H1 (cell line): ENCODE measurements at regions not wholly inside any gene's neighbourhood (a gene's known extent, or its start where the extent isn't known, plus 50 kb on each side); places are given as distances from the start of the nearest gene placed in this dataset.

ENCODE experiments used
- CTCF ChIA-PET: fragments of 300-600 bp; sonication (Branson Sonifier 250); formaldehyde crosslinking; loops from one replicate; lab custom pipeline; 2021; ENCODE audit not compliant: partially characterized antibody; lab: Charles Lee
- POLR2A ChIA-PET: fragments of 300-600 bp; sonication (Branson Sonifier 250); formaldehyde crosslinking; loops from one replicate; lab custom pipeline; 2021; ENCODE audit warnings: inconsistent platforms; ENCODE audit not compliant: partially characterized antibody; lab: Charles Lee
- DNase-seq, 2 experiments: peaks; one replicate each; pipeline versions ENCODE4 v3.0.0 to v3.0.0-alpha.2; 2010 to 2022; ENCODE audit warnings: low spot score in 2 of 2, low read depth in 1 of 2, mixed read lengths in 1 of 2
- FAIRE-seq: peaks from 2 replicates; lab custom pipeline; 2011; peaks lifted over from hg19 to GRCh38; lab: Jason Lieb, UNC
- H2AFZ ChIP-seq: 2 replicates; pipeline ENCODE4 v1.8.1; 2012; ENCODE audit warnings: low read length, inconsistent platforms
- H2AK5ac ChIP-seq: 2 replicates; pipeline ENCODE4 v1.6.1; 2013; ENCODE audit warnings: low read depth, low read length
- H2BK120ac ChIP-seq: replicated peaks from 2 replicates; pipeline ENCODE3; 2013; ENCODE audit warnings: low read depth, low read length, inconsistent platforms
- H2BK12ac ChIP-seq: 2 replicates; pipeline ENCODE4 v1.6.1; 2013; ENCODE audit warnings: low read depth, low read length
- H2BK15ac ChIP-seq: 2 replicates; pipeline ENCODE4 v1.6.1; 2013; ENCODE audit warnings: low read length
- H2BK20ac ChIP-seq: 2 replicates; pipeline ENCODE4 v1.6.1; 2013; ENCODE audit warnings: low read length
- H2BK5ac ChIP-seq: 2 replicates; pipeline ENCODE4 v1.6.1; 2013; ENCODE audit warnings: low read depth, low read length
- H3K14ac ChIP-seq: 2 replicates; pipeline ENCODE4 v1.6.1; 2013; ENCODE audit warnings: inconsistent platforms; ENCODE audit not compliant: insufficient read length
- H3K18ac ChIP-seq: 2 replicates; pipeline ENCODE4 v1.6.1; 2013; ENCODE audit warnings: low read length; ENCODE audit errors: extremely low read depth
- H3K23ac ChIP-seq: 2 replicates; pipeline ENCODE4 v1.6.1; 2013; ENCODE audit warnings: inconsistent platforms; ENCODE audit not compliant: insufficient read length
- H3K23me2 ChIP-seq: 2 replicates; pipeline ENCODE4 v1.6.1; 2013; ENCODE audit warnings: low read depth, low read length
- H3K27ac ChIP-seq: 2 replicates; pipeline ENCODE4 v1.6.1; 2011; ENCODE audit warnings: low read depth, low read length, inconsistent platforms
- H3K27me3 ChIP-seq, 4 experiments: replicated peaks in 1 of 4; 1 replicate in 1 of 4; 2 replicates in 3 of 4; pipeline versions ENCODE4 v1.6.1 to v1.8.1; 2011 to 2013; ENCODE audit warnings: low read length in 3 of 4, mild to moderate bottlenecking in 3 of 4, inconsistent platforms in 2 of 4, mixed read lengths in 2 of 4, moderate library complexity in 1 of 4; ENCODE audit not compliant: control insufficient read depth in 3 of 4, insufficient read depth in 3 of 4; ENCODE audit errors: extremely low read depth in 1 of 4
- H3K36me3 ChIP-seq, 4 experiments: 2 replicates each; pipeline versions ENCODE4 v1.6.1 to v1.8.1; 2011 to 2013; ENCODE audit warnings: mild to moderate bottlenecking in 4 of 4, low read length in 3 of 4, moderate library complexity in 2 of 4, control low read depth in 1 of 4, inconsistent platforms in 1 of 4; ENCODE audit not compliant: insufficient read depth in 4 of 4, control insufficient read depth in 2 of 4
- H3K4ac ChIP-seq: replicated peaks from 2 replicates; pipeline ENCODE3; 2013; ENCODE audit warnings: low read length, low read depth, mixed read lengths, inconsistent platforms; ENCODE audit not compliant: insufficient read length
- H3K4me1 ChIP-seq, 4 experiments: replicated peaks in 1 of 4; 1 replicate in 1 of 4; 2 replicates in 3 of 4; pipeline versions ENCODE4 v1.6.1 to v1.8.1; 2011 to 2013; ENCODE audit warnings: low read length in 3 of 4, inconsistent platforms in 2 of 4, mixed read lengths in 1 of 4; ENCODE audit not compliant: insufficient read depth in 4 of 4, control insufficient read depth in 3 of 4
- H3K4me2 ChIP-seq, 2 experiments: 2 replicates each; pipeline versions ENCODE4 v1.6.1 to v1.8.1; 2011 to 2013; ENCODE audit warnings: low read depth in 2 of 2, low read length in 2 of 2, control low read depth in 1 of 2, inconsistent platforms in 1 of 2, mild to moderate bottlenecking in 1 of 2; ENCODE audit not compliant: insufficient read depth in 1 of 2
- H3K4me3 ChIP-seq, 4 experiments: fragments of 200-600, 300-600 bp in 1 of 4; sonication (generic), shearing (Covaris generic), sonication (Bioruptor Twin) in 1 of 4; 2 replicates each; pipeline versions ENCODE4 v1.5.1 to v1.8.1; 2011 to 2016; ENCODE audit warnings: low read length in 4 of 4, low read depth in 3 of 4, control low read depth in 2 of 4, inconsistent platforms in 2 of 4, mild to moderate bottlenecking in 2 of 4, mixed read lengths in 1 of 4, moderate library complexity in 1 of 4; ENCODE audit not compliant: insufficient read depth in 2 of 4; ENCODE audit errors: extremely low read depth in 1 of 4
- H3K56ac ChIP-seq: replicated peaks from 2 replicates; pipeline ENCODE3; 2013; ENCODE audit warnings: low read depth, mild to moderate bottlenecking, mixed read lengths, low read length, inconsistent platforms; ENCODE audit not compliant: insufficient read length
- H3K79me1 ChIP-seq: 2 replicates; pipeline ENCODE4 v1.6.1; 2013; ENCODE audit warnings: low read depth, low read length, control low read depth
- H3K79me2 ChIP-seq, 2 experiments: 2 replicates each; pipeline versions ENCODE4 v1.6.1 to v1.8.1; 2012 to 2013; ENCODE audit warnings: low read length in 2 of 2, mild to moderate bottlenecking in 2 of 2, inconsistent platforms in 1 of 2; ENCODE audit not compliant: insufficient read depth in 2 of 2, control insufficient read depth in 1 of 2
- H3K9ac ChIP-seq, 4 experiments: replicated peaks in 1 of 4; 1 replicate in 1 of 4; 2 replicates in 3 of 4; pipeline versions ENCODE4 v1.6.1 to v1.8.1; 2011 to 2013; ENCODE audit warnings: low read depth in 3 of 4, low read length in 3 of 4, control low read depth in 2 of 4, mild to moderate bottlenecking in 2 of 4, moderate library complexity in 2 of 4, inconsistent platforms in 1 of 4; ENCODE audit errors: extremely low read depth in 1 of 4
- H3K9me3 ChIP-seq, 2 experiments: 2 replicates each; pipeline versions ENCODE4 v1.6.1 to v1.8.1; 2012 to 2013; ENCODE audit warnings: mild to moderate bottlenecking in 2 of 2, moderate library complexity in 2 of 2, control low read depth in 1 of 2, inconsistent platforms in 1 of 2, low read depth in 1 of 2, low read length in 1 of 2, mixed read lengths in 1 of 2; ENCODE audit not compliant: insufficient read depth in 2 of 2
- H4K20me1 ChIP-seq, 2 experiments: replicated peaks in 1 of 2; 2 replicates each; pipeline versions ENCODE3 to v1.8.1; 2011 to 2013; ENCODE audit warnings: inconsistent platforms in 2 of 2, low read length in 2 of 2, mild to moderate bottlenecking in 1 of 2; ENCODE audit not compliant: insufficient read depth in 2 of 2, control insufficient read depth in 1 of 2
- H4K5ac ChIP-seq: 2 replicates; pipeline ENCODE4 v1.6.1; 2013; ENCODE audit warnings: low read length, low read depth, mixed read lengths, inconsistent platforms; ENCODE audit not compliant: insufficient read length
- H4K8ac ChIP-seq: 2 replicates; pipeline ENCODE4 v1.8.0; 2013; ENCODE audit warnings: mild to moderate bottlenecking, moderate library complexity, low read length, inconsistent platforms; ENCODE audit not compliant: insufficient read depth; ENCODE audit errors: extremely low read depth
- H4K91ac ChIP-seq: replicated peaks from 2 replicates; pipeline ENCODE3; 2013; ENCODE audit warnings: low read length, mixed read lengths, inconsistent platforms; ENCODE audit not compliant: insufficient read length
- CHD7 ChIP-seq: fragments of 300-600 bp; sonication (generic); IDR thresholded peaks from 2 replicates; pipeline ENCODE4 v1.7.1; 2012; ENCODE audit warnings: low read length, moderate library complexity, mild to moderate bottlenecking, inconsistent platforms; ENCODE audit not compliant: insufficient replicate concordance
- WGBS, 2 experiments: shearing (Covaris generic) in 1 of 2; methylation state at CpG; one replicate each; pipeline versions ENCODE4 v1.1.6 to v1.1.7; 2013 to 2015; ENCODE audit warnings: low lambda C conversion rate in 2 of 2, mixed read lengths in 2 of 2, inconsistent platforms in 1 of 2, low coverage in 1 of 2, missing lambda C conversion rate in 1 of 2; ENCODE audit not compliant: insufficient replicate concordance in 2 of 2, insufficient coverage in 1 of 2, insufficient read length in 1 of 2; ENCODE audit errors: extremely low coverage in 1 of 2, missing lambda C conversion rate in 1 of 2; 5-methylcytosine and 5-hydroxymethylcytosine counted together

GRCh38 chr6:163712981-163713380 is 298.5 kb downstream of the QKI start:
- no peak overlapping the region for H4K8ac ChIP-seq
- no peaks in the 10 kb centered on the region for H3K23me2 ChIP-seq
- no peak overlapping the region for H2BK20ac ChIP-seq
- H3K79me2 ChIP-seq: no peaks in the 10 kb centered on the region
- H3K56ac ChIP-seq: no peak overlapping the region
- no peak overlapping the region for H4K91ac ChIP-seq
- no peak overlapping the region for H3K4ac ChIP-seq
- no peaks in the 10 kb centered on the region for H3K4me1 ChIP-seq
- no peak overlapping the region for H2AFZ ChIP-seq
- H3K18ac ChIP-seq: no peak overlapping the region
- H3K4me2 ChIP-seq: no peak overlapping the region
- no peak overlapping the region for H2BK15ac ChIP-seq
- no peaks in the 10 kb centered on the region for H3K79me1 ChIP-seq
- H2BK5ac ChIP-seq: no peak overlapping the region
- FAIRE-seq: no peak
- no peak overlapping the region for H2BK12ac ChIP-seq
- POLR2A ChIA-PET: no interaction called here
- no peak overlapping the region for H3K23ac ChIP-seq
- no peak overlapping the region for H4K5ac ChIP-seq
- H4K20me1 ChIP-seq: no peaks in the 10 kb centered on the region
- 100% methylated on average over 5 of the region's 8 CpGs; no CpG with 5 or more reads in 1 of the 2 experiments for WGBS, 2 experiments
- no peaks in the 10 kb centered on the region for H3K27me3 ChIP-seq
- no peaks in the 10 kb centered on the region for H3K9me3 ChIP-seq
- H2BK120ac ChIP-seq: no peak overlapping the region
- H3K14ac ChIP-seq: no peak overlapping the region
- no peak for DNase-seq
- H2AK5ac ChIP-seq: no peak overlapping the region
- CTCF ChIA-PET: interaction anchor here (0.6 to 2.2 kb wide), 7 partner anchors 10 to 789 kb away, joined by 3 to 6 read pairs (median 3); no protein-coding TSS in a partner anchor
- no peak overlapping the region for H3K4me3 ChIP-seq
- H3K9ac ChIP-seq: no peak overlapping the region
- H3K27ac ChIP-seq: no peak overlapping the region
- H3K36me3 ChIP-seq: no peaks in the 10 kb centered on the region
- no peak for TF ChIP-seq CHD7
